Panc1 (cell line): ENCODE measurements at regions not wholly inside any gene's neighbourhood (a gene's known extent, or its start where the extent isn't known, plus 50 kb on each side); places are given as distances from the start of the nearest gene placed in this dataset.
A peak's percentile ranks its signal among the peaks of the same experiment; 100 is the strongest.

ENCODE experiments used
- ATAC-seq: fragments of 200-7000 bp; cut with Tn5 transposase; 2 replicates; pipeline ENCODE4 v1.9.1; 2020; ENCODE audit warnings: mild to moderate bottlenecking, moderate library complexity
- BruUV-seq: library from RNA; stranded (reverse); fragments of 400-500 nt; replicated peaks from 2 replicates; lab custom pipeline; 2021; lab: Mats Ljungman, UMichigan
- CTCF ChIA-PET: fragments of 300-600 bp; sonication (Branson Sonifier 250); formaldehyde crosslinking; loops from one replicate; lab custom pipeline; 2022; ENCODE audit warnings: antibody characterized with exemption; lab: Charles Lee
- POLR2A ChIA-PET: fragments of 300-600 bp; sonication (Branson Sonifier 250); formaldehyde crosslinking; loops from one replicate; lab custom pipeline; 2022; ENCODE audit warnings: antibody characterized with exemption; lab: Charles Lee
- DNase-seq: peaks from one replicate; pipeline ENCODE4 v3.0.0-alpha.2; 2010; ENCODE audit warnings: low read depth, low spot score
- H3K27ac ChIP-seq: 2 replicates; pipeline ENCODE4 v1.5.1; 2011; ENCODE audit warnings: mild to moderate bottlenecking, low read length, inconsistent platforms
- H3K27me3 ChIP-seq: fragments of 200-500 bp; sonication (Bioruptor generic); 2 replicates; pipeline ENCODE4 v1.6.0; 2014; ENCODE audit warnings: low read length, inconsistent platforms; ENCODE audit not compliant: control insufficient read depth, insufficient read depth
- H3K36me3 ChIP-seq: fragments of 200-500 bp; sonication (Bioruptor generic); 2 replicates; pipeline ENCODE4 v1.5.1; 2014; ENCODE audit warnings: inconsistent platforms, mild to moderate bottlenecking, low read length, moderate library complexity; ENCODE audit not compliant: control insufficient read depth, insufficient read depth
- H3K4me1 ChIP-seq: 2 replicates; pipeline ENCODE4 v1.5.1; 2011; ENCODE audit warnings: inconsistent platforms, mild to moderate bottlenecking, low read length, moderate library complexity; ENCODE audit not compliant: control insufficient read depth, insufficient read depth
- H3K4me3 ChIP-seq, 2 experiments: 2 replicates each; pipeline ENCODE4 v1.5.1; 2011 to 2012; ENCODE audit warnings: low read depth in 2 of 2, low read length in 2 of 2, mild to moderate bottlenecking in 2 of 2, inconsistent platforms in 1 of 2, moderate library complexity in 1 of 2
- H3K9me3 ChIP-seq: fragments of 200-500 bp; sonication (Bioruptor generic); 2 replicates; pipeline ENCODE4 v1.5.1; 2014; ENCODE audit warnings: low read depth, mild to moderate bottlenecking, inconsistent platforms, low read length, moderate library complexity; ENCODE audit not compliant: control insufficient read depth, insufficient read depth
- CTCF ChIP-seq: fragments of 450-650 bp; IDR thresholded peaks from 2 replicates; pipeline ENCODE4 v1.5.1; 2017; ENCODE audit warnings: mild to moderate bottlenecking
- POLR2AphosphoS5 ChIP-seq: IDR thresholded peaks from 2 replicates; pipeline ENCODE4 v1.6.1; 2012; ENCODE audit warnings: mild to moderate bottlenecking, low read depth, low read length, moderate library complexity
- SIN3A ChIP-seq: IDR thresholded peaks from 2 replicates; pipeline ENCODE4 v1.6.1; 2012; ENCODE audit warnings: low read depth, mild to moderate bottlenecking, low read length, moderate library complexity, borderline replicate concordance; ENCODE audit not compliant: insufficient read depth
- TCF7L2 ChIP-seq: IDR thresholded peaks from 2 replicates; pipeline ENCODE4 v1.6.1; 2011; ENCODE audit warnings: mild to moderate bottlenecking, low read depth, low read length, inconsistent platforms
- in situ Hi-C: cut with HindIII; loops from 2 replicates; pipeline ENCODE4 v1.10.0; 2016; ENCODE audit warnings: low sequenced_read_pairs, low pct_unique_long_range_greater_than_20kb
- intact Hi-C: fragments of 100-400 bp; cut with micrococcal nuclease; formaldehyde crosslinking; loops from one replicate; pipeline ENCODE4 v1.10.0; 2022; ENCODE audit not compliant: unreplicated experiment
- TF ChIP-seq, protein P1 (sequence below), 2 experiments: IDR thresholded peaks; 2 replicates each; pipeline ENCODE4 v1.6.1; 2011 to 2012; ENCODE audit warnings: low read depth in 2 of 2, control low read depth in 1 of 2, low read length in 1 of 2, mild to moderate bottlenecking in 1 of 2, moderate library complexity in 1 of 2; ENCODE audit not compliant: insufficient read depth in 1 of 2

DNA sequence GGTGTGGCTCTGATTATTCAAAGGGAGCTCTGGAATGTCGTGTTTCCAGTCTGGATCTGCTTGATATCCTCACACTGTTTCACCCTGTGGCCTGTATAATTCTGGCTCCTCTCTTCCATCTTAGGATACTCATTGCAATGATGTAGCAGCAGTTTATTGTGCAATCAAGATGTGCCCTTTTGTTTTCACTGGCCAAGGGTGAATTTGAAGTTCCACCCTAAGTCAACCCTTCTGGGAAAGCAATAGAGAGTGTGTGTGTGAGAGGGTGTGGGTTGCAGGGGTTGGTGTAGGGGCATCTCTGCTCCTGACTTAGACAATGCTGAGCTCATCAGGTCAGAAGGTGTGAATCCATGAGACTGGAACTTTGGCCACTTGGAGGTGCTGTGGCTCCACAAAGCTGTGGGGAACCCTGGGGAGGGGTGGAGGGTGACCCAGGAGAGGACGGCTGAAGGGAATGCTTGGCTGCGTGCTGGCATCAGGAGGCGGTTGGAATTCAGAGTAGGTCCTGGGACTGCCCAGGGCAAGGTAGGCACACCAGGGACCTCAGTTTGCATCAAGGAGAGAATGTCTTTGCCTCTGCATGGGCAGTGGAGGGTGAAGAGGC, 118.0 kb upstream of the PRSS58 start:
- Histone ChIP-seq H3K27me3 (no peaks in the 10 kb centered on the region), H3K4me3 (no peak overlapping the region), H3K4me1 (no peaks in the 10 kb centered on the region), H3K36me3 (no peaks in the 10 kb centered on the region), H3K9me3 (no peaks in the 10 kb centered on the region), H3K27ac (no peak overlapping the region)
- POLR2A ChIA-PET = no interaction called here
- CTCF ChIA-PET = no interaction called here
- TF ChIP-seq TCF7L2 = no peak
- TF ChIP-seq CTCF = no peak
- no peak for TF ChIP-seq POLR2AphosphoS5
- TF ChIP-seq, protein P1, sequence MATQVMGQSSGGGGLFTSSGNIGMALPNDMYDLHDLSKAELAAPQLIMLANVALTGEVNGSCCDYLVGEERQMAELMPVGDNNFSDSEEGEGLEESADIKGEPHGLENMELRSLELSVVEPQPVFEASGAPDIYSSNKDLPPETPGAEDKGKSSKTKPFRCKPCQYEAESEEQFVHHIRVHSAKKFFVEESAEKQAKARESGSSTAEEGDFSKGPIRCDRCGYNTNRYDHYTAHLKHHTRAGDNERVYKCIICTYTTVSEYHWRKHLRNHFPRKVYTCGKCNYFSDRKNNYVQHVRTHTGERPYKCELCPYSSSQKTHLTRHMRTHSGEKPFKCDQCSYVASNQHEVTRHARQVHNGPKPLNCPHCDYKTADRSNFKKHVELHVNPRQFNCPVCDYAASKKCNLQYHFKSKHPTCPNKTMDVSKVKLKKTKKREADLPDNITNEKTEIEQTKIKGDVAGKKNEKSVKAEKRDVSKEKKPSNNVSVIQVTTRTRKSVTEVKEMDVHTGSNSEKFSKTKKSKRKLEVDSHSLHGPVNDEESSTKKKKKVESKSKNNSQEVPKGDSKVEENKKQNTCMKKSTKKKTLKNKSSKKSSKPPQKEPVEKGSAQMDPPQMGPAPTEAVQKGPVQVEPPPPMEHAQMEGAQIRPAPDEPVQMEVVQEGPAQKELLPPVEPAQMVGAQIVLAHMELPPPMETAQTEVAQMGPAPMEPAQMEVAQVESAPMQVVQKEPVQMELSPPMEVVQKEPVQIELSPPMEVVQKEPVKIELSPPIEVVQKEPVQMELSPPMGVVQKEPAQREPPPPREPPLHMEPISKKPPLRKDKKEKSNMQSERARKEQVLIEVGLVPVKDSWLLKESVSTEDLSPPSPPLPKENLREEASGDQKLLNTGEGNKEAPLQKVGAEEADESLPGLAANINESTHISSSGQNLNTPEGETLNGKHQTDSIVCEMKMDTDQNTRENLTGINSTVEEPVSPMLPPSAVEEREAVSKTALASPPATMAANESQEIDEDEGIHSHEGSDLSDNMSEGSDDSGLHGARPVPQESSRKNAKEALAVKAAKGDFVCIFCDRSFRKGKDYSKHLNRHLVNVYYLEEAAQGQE (IDR thresholded peaks at IDR 0.05; ENCODE audit: insufficient read depth in 1 of 2, low read depth in 2 of 2, low read length in 1 of 2) = no peak
- intact Hi-C loops = no loop called here
- BruUV-seq = no TSS peak
- DNase-seq = no peak
- peak; percentile 65; the same call in 1 of the 2 replicates for ATAC-seq
- in situ Hi-C loops = no loop called here

DNA sequence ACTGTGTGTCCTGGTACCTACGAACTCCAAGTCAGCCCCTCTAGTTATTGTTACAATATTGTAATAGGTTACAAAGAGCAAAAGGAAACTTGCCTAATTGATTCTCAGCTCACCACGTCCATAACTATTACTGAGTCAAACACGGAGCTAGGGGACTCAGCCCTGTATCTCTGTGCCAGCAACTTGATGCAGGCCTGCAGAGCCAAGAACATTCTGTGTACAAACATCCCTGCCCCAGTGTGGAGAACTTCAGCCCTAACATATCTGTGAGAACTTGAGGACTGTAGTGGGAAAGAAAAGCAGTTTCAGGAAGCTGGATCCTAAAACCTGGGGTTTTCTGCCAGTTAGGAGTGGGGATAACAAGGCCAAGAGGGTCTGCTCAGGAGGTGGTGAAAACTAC, 114.9 kb upstream of the PRSS58 start:
- in situ Hi-C loops (no loop called here), intact Hi-C loops (no loop called here)
- TF ChIP-seq TCF7L2 = no peak
- TF ChIP-seq CTCF = no peak
- TF ChIP-seq POLR2AphosphoS5 = no peak
- no peak for TF ChIP-seq SIN3A
- TF ChIP-seq, protein P1 (IDR thresholded peaks at IDR 0.05; ENCODE audit: insufficient read depth in 1 of 2, low read depth in 2 of 2, low read length in 1 of 2) = no peak
- CTCF ChIA-PET = no interaction called here
- H3K9me3 ChIP-seq = no peaks in the 10 kb centered on the region
- POLR2A ChIA-PET = no interaction called here
- no peaks in the 10 kb centered on the region for H3K36me3 ChIP-seq
- H3K4me3 ChIP-seq = no peak overlapping the region
- no peaks in the 10 kb centered on the region for H3K27me3 ChIP-seq
- DNase-seq (no peak), ATAC-seq (no peak)
- BruUV-seq = no TSS peak
- H3K27ac ChIP-seq = no peak overlapping the region
- H3K4me1 ChIP-seq = no peaks in the 10 kb centered on the region
